ENCODE measurements at regions not wholly inside any gene's neighbourhood (a gene's known extent, or its start where the extent isn't known, plus 50 kb on each side); places are given as distances from the start of the nearest gene placed in this dataset.
"Not testable (repeated sequence)": the region's sequence is repeated elsewhere in the genome, so short reads cannot be mapped to it uniquely, and the experiment has no call there.

GRCh38 chr2:87431051-87431450 is 316.8 kb upstream of the PLGLB2 start:
- not testable (repeated sequence) for DNase-seq (ENCODE audit: low spot score)

- DNase-seq (ENCODE audit: low spot score) = not testable (repeated sequence)
Observed at GRCh38 chr2:87432711-87433453, 315.0 kb upstream of the PLGLB2 start.

GRCh38 chr2:87436007-87436406 is 311.9 kb upstream of the PLGLB2 start:
- DNase-seq (ENCODE audit: low spot score) = not testable (repeated sequence)

GRCh38 chr2:87437701-87438260 is 310.1 kb upstream of the PLGLB2 start:
- not testable (repeated sequence) for DNase-seq (ENCODE audit: low spot score)

- DNase-seq (ENCODE audit: low spot score) = not testable (repeated sequence)
Observed at GRCh38 chr2:87438780-87439454, 309.0 kb upstream of the PLGLB2 start.

GRCh38 chr2:87439617-87440204 is 308.2 kb upstream of the PLGLB2 start:
- peak; percentile 11 for DNase-seq (ENCODE audit: low spot score)

- not testable (repeated sequence) for DNase-seq (ENCODE audit: low spot score)
Observed at GRCh38 chr2:87440650-87441049, 307.2 kb upstream of the PLGLB2 start.

GRCh38 chr2:87441375-87441774 is 306.5 kb upstream of the PLGLB2 start:
- peak; percentile 12 for DNase-seq (ENCODE audit: low spot score)

- not testable (repeated sequence) for DNase-seq (ENCODE audit: low spot score)
Observed at GRCh38 chr2:87442983-87443577, 304.8 kb upstream of the PLGLB2 start.

GRCh38 chr2:87444951-87445350 is 302.9 kb upstream of the PLGLB2 start:
- not testable (repeated sequence) for DNase-seq (ENCODE audit: low spot score)

- not testable (repeated sequence) for DNase-seq (ENCODE audit: low spot score)
Observed at GRCh38 chr2:87445613-87446312, 302.1 kb upstream of the PLGLB2 start.

GRCh38 chr2:87446313-87446696 is 301.6 kb upstream of the PLGLB2 start:
- DNase-seq (ENCODE audit: low spot score) = not testable (repeated sequence)

- not testable (repeated sequence) for DNase-seq (ENCODE audit: low spot score)
Observed at GRCh38 chr2:87449462-87449980, 298.4 kb upstream of the PLGLB2 start.

GRCh38 chr2:87452193-87452592 is 295.7 kb upstream of the PLGLB2 start:
- DNase-seq (ENCODE audit: low spot score) = not testable (repeated sequence)

- not testable (repeated sequence) for DNase-seq (ENCODE audit: low spot score)
Observed at GRCh38 chr2:87452861-87453260, 295.0 kb upstream of the PLGLB2 start.

- not testable (repeated sequence) for DNase-seq (ENCODE audit: low spot score)
Observed at GRCh38 chr2:87453965-87454364, 293.9 kb upstream of the PLGLB2 start.

GRCh38 chr2:87454421-87454820 is 293.5 kb upstream of the PLGLB2 start:
- not testable (repeated sequence) for DNase-seq (ENCODE audit: low spot score)

- DNase-seq (ENCODE audit: low spot score) = not testable (repeated sequence)
Observed at GRCh38 chr2:87455209-87455853, 292.6 kb upstream of the PLGLB2 start.

- not testable (repeated sequence) for DNase-seq (ENCODE audit: low spot score)
Observed at GRCh38 chr2:87455854-87456249, 292.0 kb upstream of the PLGLB2 start.

- DNase-seq (ENCODE audit: low spot score) = peak; percentile 26
Observed at GRCh38 chr2:87456477-87457128, 291.3 kb upstream of the PLGLB2 start.
